GM18505 (cell line): ENCODE measurements at regions not wholly inside any gene's neighbourhood (a gene's known extent, or its start where the extent isn't known, plus 50 kb on each side); places are given as distances from the start of the nearest gene placed in this dataset.

Source experiments
- ATAC-seq: cut with Tn5 transposase; IDR thresholded peaks from one replicate; pipeline ENCODE4 v1.9.1; 2021; ENCODE audit not compliant: unreplicated experiment
- POLR2A ChIP-seq: IDR thresholded peaks from 4 replicates; pipeline ENCODE4 v1.6.1; 2011; ENCODE audit warnings: borderline replicate concordance; ENCODE audit not compliant: insufficient read depth, insufficient read length; ENCODE audit errors: extremely low read depth

DNA sequence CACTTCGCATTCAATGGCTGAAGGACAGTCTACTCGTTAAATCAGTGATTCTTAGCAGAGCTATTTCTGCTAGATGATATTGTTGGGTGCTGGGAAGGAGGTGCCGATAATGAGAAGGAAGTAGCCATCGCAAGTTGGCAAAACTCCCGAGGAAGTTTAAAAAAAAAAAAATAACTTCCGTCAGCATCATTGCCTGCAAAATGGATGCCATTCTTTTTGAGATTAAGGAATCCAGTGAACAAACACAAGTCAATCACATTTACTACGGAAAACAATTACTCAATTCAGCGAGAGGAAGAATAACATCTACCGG lies 74.4 kb upstream of the SFMBT2 start:
- ATAC-seq, result no peak

DNA sequence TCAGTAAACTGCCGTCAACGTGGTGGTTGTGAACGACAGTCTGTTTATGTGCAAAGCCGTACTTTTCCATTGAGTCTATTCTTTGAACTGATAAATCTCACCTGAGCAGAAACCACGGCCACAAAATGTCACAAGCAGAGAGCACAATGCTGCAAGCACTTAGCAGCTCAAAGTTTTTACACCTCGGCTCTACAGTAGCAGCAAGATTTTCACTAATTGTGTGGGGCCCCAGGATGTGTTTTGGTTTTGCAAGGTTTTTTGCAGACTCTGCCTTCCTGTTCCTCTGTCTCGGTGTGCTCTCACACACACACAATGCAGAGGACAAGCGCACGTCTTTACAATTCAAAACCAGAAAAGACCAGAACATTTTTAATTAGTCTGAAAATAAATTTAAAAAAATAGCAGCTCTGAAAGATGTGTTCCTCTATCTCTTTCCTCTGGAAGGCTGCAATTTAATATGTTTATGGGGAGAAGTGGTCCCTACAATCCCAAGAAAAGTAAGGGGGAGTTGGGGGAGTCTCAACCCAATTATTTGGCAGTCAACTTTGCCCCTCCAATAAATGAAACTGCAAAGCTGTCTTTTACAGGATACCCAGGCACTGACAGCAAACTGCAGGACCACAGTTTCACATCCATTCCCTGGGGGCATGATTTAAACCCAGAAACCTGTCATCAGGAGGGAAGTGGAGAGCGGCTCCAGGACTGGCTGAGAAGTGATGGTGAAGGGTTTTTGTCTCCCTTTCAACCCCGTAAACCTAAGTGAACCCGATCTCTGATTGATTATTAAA lies 73.8 kb upstream of the SFMBT2 start:
- peak; percentile 58 for TF ChIP-seq POLR2A
- peak; percentile 65 for ATAC-seq

More for the DNA sequence above, 74.4 kb upstream of the SFMBT2 start:
- TF ChIP-seq POLR2A, result no peak

DNA sequence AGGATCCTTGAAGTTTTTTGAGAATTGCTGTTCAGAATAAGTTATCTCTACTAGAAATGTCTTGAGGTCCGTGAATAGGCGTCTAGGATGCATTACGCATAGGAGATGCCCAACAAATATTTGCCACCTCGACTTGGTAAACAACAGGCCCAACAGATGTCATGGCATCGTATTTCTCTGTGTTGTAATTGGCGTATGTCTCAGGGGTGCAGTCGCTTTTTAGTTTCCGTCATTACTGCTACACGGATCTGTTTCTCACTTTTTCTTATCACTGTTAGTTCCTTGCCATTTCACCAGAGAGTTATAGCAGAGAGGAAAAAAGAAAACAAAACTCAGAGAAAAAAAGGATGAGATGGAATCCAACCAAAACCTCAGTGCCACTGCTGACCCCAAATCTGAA lies 73.0 kb upstream of the SFMBT2 start:
- no peak for ATAC-seq
- TF ChIP-seq POLR2A, result no peak

DNA sequence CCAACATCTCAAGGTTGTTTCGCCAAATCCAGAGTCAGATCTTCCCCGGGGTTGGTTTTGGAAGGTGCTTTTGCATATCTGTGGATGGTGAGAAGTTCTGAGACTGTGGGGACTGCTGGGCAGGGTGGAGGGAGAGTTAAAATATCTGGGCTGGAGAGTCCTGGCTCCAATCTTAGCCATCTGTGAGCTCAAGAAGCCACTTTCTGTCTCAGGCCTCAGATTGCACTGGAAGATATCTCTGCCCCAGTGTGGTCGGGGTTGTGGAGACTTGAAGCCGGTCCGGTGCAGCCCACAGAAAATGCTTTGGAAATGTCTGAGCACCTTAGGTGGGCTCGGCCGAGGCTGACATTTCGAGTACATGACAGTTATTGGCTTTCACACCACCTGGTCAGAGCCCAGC lies 72.2 kb upstream of the SFMBT2 start:
- no peak for ATAC-seq
- no peak for TF ChIP-seq POLR2A

DNA sequence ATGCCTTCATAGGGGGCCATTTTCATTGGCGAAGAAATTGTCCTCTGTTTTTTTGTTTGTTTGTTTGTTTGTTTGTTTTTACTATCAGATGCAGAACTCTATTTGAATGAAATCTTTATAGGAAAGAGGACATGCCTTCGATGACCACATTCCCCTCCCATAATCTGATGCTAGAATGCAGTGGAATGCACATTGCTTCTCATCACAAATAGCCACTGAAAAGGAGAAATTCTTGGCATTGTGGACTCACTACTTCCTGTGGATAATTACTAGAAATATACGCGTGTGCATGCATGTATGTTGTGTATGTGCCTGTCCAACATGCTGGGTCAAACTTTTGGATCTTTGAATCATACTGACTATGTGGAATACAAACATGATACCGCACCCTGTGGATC lies 70.5 kb upstream of the SFMBT2 start:
- ATAC-seq, result no peak
- no peak for TF ChIP-seq POLR2A

DNA sequence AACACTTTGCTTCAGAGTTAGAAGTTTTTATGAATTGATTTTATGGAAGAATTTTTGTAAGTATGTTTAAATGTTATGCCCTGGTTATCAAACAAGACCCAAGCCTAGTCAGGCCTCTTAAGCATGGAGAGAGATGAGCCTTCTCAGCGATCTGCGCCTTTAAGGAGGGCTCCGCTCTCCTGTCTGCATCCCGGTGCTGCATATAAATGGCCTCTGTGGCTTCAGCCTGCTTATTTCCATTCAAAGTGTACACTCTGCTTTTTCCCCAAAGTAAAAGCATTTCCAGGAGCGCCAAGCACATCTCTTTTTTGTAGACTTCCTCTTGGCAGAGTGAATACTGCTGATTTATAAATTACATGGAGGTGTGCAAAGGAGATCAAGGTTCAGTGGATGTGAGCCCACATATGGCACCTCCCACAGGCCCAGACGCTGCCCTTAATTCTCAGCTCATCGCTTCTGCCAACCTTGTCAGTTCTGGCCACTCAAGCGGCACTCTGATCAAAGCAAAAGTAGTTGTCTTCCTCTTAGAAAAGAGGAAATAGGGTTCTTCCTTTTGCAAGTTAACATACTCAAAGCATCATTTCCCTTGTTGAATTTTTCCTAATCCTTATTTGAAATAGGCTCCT lies 70.0 kb upstream of the SFMBT2 start:
- ATAC-seq, result peak; percentile 49
- no peak for TF ChIP-seq POLR2A

DNA sequence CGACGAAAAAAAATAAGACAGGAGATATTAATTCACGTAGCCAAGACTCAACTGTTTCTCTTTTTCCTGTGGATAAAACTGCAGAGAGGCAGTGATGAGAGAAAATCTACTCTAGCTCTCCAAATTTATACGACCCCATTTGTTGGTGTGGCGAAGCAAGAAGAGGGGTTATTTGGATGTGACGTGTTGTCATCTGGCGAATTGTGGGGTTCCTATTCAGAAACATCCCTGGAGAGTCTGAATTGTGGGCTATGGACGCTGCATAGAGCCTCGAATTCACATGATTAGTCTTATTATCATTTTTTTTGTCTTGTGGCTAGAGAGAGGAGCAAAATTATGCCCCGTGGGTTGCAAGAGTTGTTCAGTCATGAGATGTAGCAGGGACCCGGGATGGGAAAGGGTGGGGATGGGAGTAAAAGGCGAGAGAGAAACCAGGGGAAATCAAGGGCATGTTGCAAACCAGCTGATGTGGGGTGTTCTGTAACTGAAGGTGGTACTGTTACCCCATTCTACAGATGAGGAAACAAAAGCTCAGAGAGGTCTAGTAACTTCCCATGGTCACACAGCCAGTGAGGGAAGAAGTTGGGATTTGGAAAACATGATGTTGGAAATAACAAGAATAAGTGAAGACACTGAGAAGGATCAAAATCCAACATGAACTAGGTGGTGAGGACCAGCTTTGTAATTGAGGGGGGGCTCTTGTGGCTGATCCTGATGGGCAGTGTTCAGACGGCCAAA lies 69.2 kb upstream of the SFMBT2 start:
- no peak for TF ChIP-seq POLR2A
- ATAC-seq, result no peak

DNA sequence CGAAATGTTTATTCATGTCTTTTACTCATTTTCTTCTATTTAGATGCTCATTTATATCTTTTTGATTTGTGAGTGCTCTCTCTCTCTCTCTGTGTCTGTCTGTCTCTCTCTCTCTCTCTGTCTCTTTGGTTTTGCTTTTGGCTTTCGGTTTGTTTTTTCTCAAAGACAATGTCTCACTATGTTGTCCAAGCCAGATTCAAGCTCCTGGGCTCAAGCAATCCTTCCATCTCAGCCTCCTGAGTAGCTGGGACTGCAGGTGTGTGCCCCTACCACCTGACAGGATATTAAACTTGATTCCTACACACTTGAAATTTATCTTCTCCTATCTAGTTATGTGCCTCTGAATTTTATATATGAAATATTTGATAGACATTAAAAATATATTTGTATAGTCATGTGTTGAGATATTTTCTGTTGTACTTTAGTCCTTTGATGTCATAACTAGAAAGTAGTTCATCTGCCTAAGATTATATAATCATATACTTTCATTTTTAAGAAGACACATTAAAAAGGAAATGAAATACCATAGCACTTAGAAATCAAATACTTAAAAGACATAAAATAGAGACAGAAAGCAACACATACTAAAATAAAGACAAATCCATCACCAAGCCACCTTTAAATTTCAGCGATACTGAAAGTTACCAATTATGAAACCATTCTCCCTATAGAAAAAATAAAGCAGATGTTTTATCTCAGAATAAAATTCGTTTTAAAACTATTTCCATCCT lies 68.1 kb upstream of the SFMBT2 start:
- no peak for ATAC-seq
- no peak for TF ChIP-seq POLR2A

DNA sequence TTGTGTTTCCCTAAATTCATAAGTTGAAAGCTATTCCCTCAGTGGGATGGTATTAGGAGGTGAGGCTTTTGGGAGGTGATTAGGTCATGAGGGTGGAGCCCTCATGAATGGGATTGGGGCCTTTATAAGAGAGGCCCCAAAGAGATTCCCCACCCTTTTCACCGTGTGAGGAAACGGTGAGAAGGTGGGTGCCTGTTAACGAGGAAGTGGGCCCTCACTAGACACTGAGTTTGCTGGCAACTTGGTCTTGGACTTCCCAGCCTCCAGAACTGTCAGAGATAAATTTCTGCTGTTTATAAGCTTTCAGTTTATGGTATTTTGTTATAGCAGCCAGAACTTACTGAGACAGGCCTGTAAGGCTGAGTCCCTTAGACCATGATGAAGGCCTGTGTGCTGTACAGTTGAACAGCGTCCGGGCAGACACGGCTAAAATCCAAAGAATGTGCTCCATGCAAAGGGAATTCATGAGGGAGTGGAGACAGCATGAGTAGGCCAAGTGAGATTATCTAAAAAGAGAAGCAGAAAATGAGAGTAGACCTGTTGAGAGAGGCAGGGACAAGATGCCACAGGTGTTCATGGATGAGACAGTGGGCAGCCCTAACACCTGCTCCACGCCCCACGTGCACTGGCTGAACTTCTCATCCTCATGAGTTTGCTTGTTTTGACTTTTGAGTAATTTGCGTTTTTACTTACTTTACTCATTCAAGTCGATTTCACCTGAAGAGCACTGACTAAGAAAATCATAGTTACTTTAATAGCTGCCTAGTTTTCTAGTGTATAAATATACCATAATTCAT lies 66.9 kb upstream of the SFMBT2 start:
- ATAC-seq, result no peak
- no peak for TF ChIP-seq POLR2A

DNA sequence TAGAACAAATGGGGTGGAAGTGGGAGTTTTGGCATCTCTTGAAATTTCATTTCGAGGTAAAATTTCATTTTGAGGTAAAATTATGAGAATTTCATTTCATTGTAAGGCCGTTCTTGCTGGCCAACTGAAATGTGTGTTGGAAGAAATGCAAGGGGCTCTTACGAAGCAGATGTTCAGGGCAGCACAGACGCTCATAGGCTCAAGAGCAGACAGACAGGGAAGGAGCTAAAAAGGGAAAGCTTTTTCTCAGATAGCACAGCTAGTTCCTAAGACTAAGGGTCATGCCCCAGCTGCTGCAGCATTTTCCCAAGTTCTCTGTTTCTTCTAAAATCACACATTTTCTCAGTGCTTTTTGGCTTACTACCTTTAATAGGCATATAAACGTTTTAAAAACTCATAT lies 65.1 kb upstream of the SFMBT2 start:
- no peak for TF ChIP-seq POLR2A
- no peak for ATAC-seq

DNA sequence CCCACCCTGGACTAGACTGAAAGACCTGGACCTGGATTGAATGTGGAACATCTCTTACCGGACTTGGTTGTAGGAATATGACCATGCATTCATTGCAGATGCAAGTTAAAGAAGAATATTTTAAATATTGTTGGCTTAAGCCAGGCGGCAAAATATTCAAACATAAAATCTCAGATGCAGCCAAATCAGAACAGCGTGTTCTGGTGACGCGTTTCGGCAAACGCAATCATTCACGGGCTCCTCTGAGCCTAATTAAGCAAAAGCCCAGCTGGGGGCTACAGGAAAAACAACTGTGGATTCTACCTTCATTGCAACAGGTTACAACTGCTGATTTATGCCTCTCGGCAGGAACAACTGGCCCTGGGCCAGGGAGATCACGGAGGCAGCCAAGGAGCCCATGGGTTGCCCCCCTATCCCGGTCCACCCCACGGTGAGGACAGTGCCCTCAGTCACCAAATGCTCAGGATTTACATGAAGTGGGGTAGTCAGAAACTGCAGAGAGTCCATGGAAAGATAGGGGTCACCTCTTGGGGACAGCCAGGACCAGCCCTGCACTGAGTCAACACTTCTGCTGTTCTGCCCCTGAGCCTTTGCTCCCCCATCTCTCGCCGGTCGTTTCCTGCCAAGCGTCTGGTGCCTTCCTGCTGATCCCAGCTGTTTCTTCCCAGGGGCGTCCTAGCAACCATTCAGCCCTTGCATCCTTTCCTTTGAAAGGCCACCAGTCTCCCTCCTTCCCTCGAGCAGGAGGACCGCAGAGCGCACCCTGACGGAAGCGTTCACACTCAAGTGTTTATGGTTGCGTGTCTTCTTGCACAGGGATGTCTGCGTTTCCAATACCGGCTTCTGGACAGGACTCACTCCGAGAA lies 64.4 kb upstream of the SFMBT2 start:
- TF ChIP-seq POLR2A, result no peak
- no peak for ATAC-seq

DNA sequence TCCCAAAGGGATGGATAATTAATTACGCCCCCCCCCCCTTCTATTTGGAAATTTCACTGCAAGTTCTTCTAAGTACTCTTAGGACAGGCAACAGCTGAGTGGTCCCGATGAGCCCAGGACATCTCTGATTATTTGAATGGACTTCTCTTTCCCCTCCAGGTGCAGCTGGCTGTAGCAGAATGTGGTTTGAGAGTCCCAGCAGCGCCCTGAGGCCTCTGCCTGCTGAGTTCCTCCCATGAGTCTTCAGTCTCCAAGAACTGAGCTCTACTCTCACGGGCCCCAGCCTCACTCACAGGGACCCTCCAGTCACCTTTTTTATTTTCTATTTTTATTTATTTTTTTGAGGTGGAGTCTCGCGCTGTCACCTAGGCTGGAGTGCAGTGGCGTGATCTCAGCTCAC lies 63.6 kb upstream of the SFMBT2 start:
- TF ChIP-seq POLR2A, result no peak
- ATAC-seq, result no peak

DNA sequence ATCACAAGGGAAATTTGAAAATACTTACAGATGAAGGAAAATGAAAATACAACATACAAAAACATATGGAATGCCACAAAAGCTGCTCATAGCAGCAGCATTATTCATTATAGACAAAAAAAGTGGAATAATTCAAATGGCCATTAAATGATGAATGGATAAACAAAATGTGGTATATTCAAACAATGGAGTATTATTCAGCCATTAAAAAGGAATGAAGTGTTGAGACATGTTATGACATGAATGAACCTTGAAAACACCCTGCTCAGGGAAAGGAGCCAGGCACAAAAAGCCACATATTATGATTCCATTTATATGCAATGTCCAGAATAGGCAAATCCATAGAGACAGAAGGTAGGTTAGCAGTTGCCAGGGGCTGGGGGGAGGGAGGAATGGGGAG lies 62.6 kb upstream of the SFMBT2 start:
- ATAC-seq, result no peak
- TF ChIP-seq POLR2A, result no peak
